Stimulated activated CD4-positive, alpha-beta T cell treated with anti-CD3 and anti-CD28 coated beads, TNF-alpha, amount 100 ng/mL, for 24 hours (primary cell): ENCODE measurements at regions not wholly inside any gene's neighbourhood (a gene's known extent, or its start where the extent isn't known, plus 50 kb on each side); places are given as distances from the start of the nearest gene placed in this dataset.

Experiments used
- DNase-seq, 3 experiments: peaks; one replicate each; pipeline ENCODE4 v3.0.0-alpha.2; 2020; ENCODE audit warnings: low read depth in 3 of 3

DNA sequence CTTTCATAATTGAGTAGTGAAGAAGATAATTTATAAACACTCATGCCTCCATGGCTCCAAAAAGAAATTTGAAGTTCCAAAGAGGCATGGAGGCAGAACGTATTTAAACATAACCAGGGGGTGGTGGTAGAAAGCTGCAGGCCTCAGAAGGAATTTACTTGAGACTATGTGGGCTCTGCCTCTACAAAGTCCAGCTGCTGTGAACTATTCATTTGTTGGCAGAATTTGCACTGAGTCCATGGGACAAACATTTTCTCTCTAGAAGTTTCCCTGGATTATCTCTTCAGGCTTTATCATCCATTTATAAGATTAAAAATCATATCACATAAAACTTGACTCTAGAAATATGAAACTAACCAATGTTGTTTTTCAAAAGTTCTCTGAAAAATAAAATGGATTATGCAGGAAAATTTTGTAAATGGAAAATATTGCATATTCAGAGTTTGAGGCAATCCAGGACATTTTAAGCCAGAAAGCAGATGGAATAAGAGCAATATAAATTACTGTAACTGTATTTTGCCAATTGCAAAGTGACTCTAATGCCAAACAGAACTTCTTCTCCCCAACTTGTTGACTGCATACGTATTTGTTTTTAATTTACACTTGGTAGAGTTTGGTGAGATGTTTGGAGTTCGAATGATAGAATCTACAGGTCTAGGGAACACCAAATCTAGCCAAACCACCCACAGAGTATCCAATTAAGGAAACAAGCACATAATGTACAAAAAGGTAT, 258.2 kb downstream of the ENC1 start:
- no peak for DNase-seq

DNA sequence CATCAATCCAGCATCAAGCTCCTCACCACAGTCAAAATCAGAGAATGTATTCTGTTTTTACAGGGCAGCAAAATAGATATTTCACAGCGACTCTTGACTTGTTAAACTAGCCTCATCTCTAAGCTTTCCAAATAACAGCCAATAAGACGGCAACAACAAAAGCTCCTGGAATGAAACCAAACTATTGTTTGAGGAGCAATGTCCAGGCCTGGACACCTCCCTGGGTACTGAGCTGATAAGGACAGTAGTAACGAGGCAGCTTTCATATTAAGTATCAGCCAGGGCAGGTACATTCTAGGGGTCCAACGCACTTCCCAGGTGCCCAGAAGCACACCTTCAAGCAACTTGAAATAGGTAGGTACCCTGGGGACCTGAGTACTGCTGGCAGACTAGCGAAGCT, 260.3 kb downstream of the ENC1 start:
- DNase-seq, result no peak

DNA sequence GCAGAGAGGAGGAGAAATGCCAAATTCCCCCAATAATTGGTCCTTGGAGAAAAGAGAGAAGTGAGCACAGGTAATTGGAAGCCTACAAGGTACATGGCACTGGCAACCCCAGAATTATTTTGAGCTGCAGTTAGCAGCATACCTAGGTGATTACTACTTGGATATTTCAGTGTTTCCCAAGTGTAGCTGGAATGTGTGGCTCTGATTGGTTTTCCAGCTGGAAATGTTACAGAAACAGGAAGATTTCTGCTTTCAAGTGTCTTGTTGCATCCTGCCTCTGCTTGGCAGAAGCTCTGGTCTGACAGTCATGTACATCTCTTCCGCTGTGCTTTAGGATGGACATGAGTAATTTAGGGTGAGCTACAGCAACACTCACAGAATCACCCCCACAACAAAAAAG, 262.1 kb downstream of the ENC1 start:
- DNase-seq, result no peak

DNA sequence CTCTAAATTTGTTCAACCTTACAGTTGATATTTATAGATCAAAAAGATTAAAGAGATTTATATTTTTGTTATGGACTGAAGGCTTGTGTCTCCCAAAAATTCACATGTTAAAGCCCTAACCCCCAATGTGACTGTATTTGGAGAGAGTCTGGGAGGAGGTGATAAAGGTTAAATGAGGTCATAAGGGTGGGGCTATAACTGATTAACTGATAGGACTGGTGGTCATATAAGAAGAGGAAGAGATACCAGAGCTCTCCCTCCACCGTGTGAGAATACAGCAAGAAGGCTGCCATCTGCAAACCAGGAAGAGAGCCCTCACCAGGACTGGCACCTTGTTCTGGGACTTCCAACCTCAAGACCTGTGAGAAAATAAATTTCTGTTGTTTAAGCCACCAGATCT, 264.3 kb downstream of the ENC1 start:
- no peak for DNase-seq

DNA sequence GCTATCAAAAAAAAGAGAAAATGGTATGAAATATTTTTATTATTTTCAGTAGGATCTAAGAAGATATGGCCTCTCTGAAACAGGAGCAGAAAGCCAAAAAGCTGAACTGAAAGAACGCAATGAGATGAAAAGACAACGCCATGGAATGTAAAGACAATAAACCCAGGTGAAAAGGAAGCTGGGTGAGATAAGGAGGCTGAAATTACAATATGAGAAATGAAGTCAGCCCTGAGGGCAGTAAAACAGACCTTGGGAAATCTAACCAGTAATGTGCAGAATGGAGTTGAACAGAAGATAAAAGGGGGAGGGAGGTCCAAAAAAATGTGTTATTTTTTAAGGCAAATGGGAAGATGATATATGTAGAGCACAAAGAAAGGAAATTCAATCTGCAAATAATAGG, 265.3 kb downstream of the ENC1 start:
- no peak for DNase-seq

DNA sequence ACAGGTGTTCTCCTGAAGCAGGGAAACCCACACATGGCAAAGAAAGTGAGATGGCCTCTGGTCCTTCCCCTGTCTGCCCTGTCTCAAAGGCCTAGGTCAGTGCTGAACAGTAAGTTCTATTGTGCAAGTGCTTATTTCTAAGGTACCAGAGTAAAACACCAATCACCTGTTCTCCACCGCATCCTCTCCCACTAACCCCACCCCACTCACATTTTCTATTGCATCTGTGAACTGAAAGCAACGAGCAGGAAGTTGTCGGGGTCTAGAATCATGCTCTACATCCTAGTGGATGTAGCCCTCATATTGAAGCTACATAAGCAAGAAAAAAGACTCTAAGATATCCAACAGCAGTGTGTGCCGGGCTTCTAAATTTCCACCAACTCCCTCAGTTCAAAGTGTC, 265.9 kb downstream of the ENC1 start:
- no peak for DNase-seq

DNA sequence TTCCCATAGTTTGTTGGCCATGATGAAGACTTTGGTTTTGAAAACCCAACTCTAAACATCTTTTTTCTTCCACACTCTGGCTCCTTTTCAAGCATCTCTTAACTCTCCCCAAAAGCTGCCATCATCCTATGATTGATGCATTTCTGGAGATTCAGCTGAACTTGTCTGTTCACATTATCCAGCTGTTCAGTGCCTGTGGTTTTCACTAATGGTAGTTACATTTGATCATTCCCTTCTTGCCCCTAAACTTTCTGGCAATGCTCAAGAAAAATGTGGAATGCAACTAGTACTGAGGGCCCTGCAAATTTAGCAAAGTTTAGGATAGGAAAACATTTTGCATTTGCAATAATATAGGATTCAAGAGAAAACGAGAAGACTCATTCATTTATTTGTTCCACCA, 267.5 kb downstream of the ENC1 start:
- no peak for DNase-seq

DNA sequence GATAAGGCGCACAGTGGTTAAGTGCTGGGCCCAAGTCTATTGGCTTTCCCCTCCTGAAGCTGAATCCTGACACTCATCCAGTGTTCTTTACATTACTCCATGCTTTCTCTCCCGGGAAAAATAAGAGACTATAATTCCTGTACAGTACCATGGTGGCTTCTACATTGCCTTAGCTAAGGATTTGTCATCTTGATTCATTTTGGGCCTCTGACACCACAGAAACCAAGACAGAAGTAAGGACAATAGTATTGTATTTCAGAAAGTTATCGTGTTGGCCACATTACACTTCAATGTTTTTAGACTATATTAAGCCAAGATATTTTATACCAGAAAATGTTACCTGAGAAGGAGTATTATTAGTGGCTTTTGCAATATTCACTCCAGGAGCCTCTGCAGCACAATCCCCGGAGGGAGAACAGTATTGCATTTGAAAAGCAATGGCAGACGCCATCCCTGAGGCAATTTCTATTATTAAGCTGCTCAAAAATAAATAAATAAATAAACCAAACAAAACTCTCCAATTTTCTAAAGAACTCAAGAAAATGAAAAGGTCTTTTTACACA, 267.9 kb downstream of the ENC1 start:
- DNase-seq, result no peak

DNA sequence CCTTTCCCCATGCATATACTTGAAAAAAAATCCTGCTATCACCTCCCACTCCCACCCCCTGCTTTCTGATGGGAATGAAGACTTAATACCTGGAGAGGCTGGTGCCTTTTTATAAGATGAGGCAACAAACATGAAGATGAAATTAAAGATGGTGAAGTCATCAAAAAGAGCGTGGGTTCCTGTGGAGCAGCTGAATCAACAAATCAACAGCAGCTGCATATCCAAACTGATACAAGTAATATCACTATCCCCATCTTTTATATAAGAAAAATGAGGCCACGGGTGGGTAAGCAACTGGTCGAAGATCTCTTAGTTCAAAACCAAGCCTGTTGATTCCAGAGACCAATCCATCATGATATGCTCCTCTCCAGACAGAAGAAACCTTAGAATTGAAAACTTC, 268.5 kb downstream of the ENC1 start:
- no peak for DNase-seq

DNA sequence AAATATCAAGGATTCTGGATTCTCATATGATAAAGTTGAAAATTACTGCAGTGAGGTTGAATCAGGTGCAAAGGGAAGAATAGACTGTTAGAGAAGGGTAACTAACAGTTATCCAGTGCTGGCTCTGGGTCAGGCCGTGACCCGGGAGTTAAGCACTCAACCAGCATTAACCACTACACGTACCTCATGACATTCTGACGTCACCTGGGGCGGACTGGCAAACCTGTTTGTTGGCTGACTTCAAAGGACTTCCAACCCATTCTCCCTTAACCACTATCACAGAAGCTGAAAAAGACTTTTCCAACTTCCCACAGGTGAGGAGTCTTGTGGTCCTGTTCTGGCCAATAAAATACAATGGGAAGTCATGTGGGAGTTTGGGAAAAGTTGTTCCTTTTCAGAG, 268.9 kb downstream of the ENC1 start:
- DNase-seq, result no peak

GRCh38 chr5:74370168-74370567, 270.4 kb downstream of the ENC1 start:
- DNase-seq, result no peak

DNA sequence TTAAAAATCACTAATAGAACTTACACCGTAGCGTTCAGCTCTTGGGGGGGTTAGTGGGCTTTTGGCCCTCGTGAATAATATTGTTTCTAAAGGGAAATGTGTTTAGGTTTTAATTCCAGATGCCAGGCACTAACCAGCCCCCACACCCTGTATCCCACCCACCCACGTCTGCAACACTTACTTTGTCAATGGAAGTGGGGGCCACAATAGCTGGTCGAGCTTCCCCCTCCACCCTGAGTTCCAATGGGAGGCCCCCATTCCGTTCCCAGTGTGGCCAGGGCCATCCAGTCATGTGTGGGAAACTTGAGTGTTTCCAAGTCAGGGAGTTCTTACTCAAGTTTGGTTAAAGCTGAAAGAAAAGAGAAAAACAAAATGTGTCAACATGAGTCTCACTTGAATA, 271.4 kb downstream of the ENC1 start:
- DNase-seq, result no peak

- DNase-seq, result no peak
Observed at GRCh38 chr5:74367934-74368333, 272.6 kb downstream of the ENC1 start.

DNA sequence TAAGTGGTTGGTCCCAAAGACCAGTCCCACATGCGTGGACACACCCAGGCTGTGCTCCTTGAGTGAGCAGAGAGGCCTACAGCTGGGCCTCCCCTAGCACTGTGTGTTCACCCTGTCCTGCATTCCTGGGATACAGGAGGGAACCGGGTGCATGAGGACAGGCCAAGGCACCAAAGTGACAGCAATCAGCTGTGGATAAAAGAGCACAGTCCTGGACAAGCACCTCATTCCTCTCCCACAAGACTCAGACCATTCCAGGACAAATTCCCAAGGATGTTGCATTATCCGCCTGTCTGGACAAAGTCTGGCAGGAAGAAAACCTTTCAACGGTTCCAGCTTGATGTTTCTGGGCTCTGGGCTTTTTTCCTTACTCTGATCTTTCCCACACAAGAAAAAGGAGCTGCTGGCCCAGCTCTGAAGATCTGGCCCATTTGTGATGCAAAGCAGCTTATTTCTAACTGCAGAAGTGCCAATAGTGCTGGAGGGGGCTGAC, 273.2 kb downstream of the ENC1 start:
- no peak for DNase-seq

- no peak for DNase-seq
Observed at GRCh38 chr5:74365723-74366122, 274.8 kb downstream of the ENC1 start.

GRCh38 chr5:74364507-74364906, 276.0 kb downstream of the ENC1 start:
- DNase-seq, result no peak

DNA sequence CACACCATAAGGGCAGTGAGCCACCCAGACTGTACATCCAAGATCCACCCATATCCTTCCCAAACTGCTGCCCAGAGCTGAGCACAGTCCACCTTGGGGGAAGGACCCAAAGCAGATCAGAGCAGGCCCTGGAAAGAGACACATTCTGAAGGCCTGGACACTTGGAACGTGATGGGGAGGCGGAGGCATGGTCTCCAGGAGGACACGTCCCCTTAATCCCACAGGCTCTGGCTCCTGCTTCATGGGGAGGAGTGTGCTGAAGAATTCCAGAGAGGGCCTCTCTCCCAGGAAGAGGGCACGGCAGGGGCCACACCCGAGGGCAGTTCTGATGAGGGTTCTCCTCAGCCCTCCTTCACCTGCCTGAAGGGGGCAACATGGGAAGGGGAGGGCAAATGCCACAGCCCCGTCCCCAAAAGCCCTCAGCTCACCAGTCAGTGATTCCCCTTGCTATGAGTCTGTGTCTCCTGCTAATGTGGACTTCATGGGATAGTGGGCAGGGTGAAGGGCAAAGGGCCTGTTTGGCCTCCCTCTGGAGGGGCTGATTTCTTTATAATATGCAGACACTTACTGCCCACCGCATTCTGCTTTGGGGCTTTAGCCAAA, 276.8 kb downstream of the ENC1 start:
- DNase-seq, result no peak

GRCh38 chr5:74361406-74362358, 278.8 kb downstream of the ENC1 start:
- DNase-seq, result no peak

GRCh38 chr5:74360535-74361210, 279.9 kb downstream of the ENC1 start:
- no peak for DNase-seq

- no peak for DNase-seq
Observed at GRCh38 chr5:74357827-74358226, 282.7 kb downstream of the ENC1 start.

DNA sequence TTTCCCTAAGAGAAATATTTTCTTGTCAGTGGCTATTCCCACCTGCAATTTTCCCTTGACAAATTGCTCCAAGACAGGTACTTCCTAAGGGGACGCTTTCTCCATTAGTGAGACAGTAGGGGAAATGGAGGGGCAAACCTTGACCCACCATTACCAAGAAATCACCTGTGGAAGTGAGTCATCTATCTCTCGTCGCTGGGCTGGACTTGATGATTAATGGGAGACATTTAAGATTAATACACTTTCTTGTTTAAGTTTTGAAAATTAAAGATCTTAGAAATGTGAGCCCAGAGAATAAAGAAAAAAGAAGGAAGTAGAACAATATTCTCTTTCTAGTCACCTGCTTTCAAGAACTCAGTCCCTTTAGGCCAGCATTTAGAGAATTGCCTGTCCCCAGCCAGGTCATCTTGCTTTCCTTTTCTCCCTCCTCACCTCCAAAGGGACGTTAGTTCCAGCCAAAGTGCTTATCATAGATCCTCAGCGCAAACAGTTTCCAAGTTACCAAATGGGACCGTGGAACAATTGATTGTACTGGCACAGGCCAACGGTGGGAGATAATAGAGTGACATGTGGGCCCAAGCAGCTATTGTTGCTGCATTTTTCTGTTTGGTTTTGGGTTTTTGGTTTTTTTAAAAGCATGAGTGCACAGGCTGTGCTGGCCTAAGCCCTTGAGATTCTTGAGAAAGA, 284.4 kb downstream of the ENC1 start:
- DNase-seq, result no peak
